RKO (cell line): ENCODE measurements at regions not wholly inside any gene's neighbourhood (a gene's known extent, or its start where the extent isn't known, plus 50 kb on each side); places are given as distances from the start of the nearest gene placed in this dataset.
A peak's percentile ranks its signal among the peaks of the same experiment; 100 is the strongest.

Experiments used
- DNase-seq: peaks from one replicate; pipeline ENCODE4 v3.0.0-alpha.2; 2016; ENCODE audit warnings: low spot score

GRCh38 chr2:16507655-16508489 is 157.8 kb downstream of the CYRIA start:
- peak; percentile 11 for DNase-seq

- DNase-seq: no peak
Observed at GRCh38 chr2:16506366-16506765, 159.3 kb downstream of the CYRIA start.

- DNase-seq: no peak
Observed at GRCh38 chr2:16496426-16497388, 168.9 kb downstream of the CYRIA start.

GRCh38 chr2:16495509-16496208 is 170.0 kb downstream of the CYRIA start:
- no peak for DNase-seq

- no peak for DNase-seq
Observed at GRCh38 chr2:16494836-16495508, 170.7 kb downstream of the CYRIA start.

GRCh38 chr2:16493788-16494187 is 171.8 kb downstream of the CYRIA start:
- no peak for DNase-seq

- peak; percentile 35 for DNase-seq
Observed at GRCh38 chr2:16487686-16488085, 177.9 kb downstream of the CYRIA start.

GRCh38 chr2:16485251-16485650 is 180.4 kb downstream of the CYRIA start:
- DNase-seq: no peak

GRCh38 chr2:16482460-16482859 is 183.2 kb downstream of the CYRIA start:
- DNase-seq: no peak

GRCh38 chr2:16481351-16481750 is 184.3 kb downstream of the CYRIA start:
- DNase-seq: no peak

GRCh38 chr2:16479721-16480120 is 185.9 kb downstream of the CYRIA start:
- DNase-seq: no peak

- peak; percentile 49 for DNase-seq
Observed at GRCh38 chr2:16478434-16479210, 187.0 kb downstream of the CYRIA start.

GRCh38 chr2:16477648-16478047 is 188.0 kb downstream of the CYRIA start:
- DNase-seq: no peak

GRCh38 chr2:16476866-16477265 is 188.8 kb downstream of the CYRIA start:
- DNase-seq: no peak

GRCh38 chr2:16475986-16476567 is 189.6 kb downstream of the CYRIA start:
- no peak for DNase-seq

GRCh38 chr2:16475586-16475985 is 190.0 kb downstream of the CYRIA start:
- peak; percentile 18 for DNase-seq

GRCh38 chr2:16473575-16473974 is 192.1 kb downstream of the CYRIA start:
- no peak for DNase-seq

- DNase-seq: no peak
Observed at GRCh38 chr2:16470936-16471490, 194.6 kb downstream of the CYRIA start.

GRCh38 chr2:16466821-16467151 is 198.8 kb downstream of the CYRIA start:
- no peak for DNase-seq

- DNase-seq: no peak
Observed at GRCh38 chr2:16466133-16466820, 199.4 kb downstream of the CYRIA start.
